Astrocyte (in vitro differentiated cells and primary cell): ENCODE measurements at regions not wholly inside any gene's neighbourhood (a gene's known extent, or its start where the extent isn't known, plus 50 kb on each side); places are given as distances from the start of the nearest gene placed in this dataset.

Experiments used
- DNase-seq: peaks from one replicate; pipeline ENCODE4 v3.0.0-alpha.2; 2010; ENCODE audit warnings: low read depth
- FAIRE-seq: peaks from 2 replicates; lab custom pipeline; 2011; peaks lifted over from hg19 to GRCh38; lab: Jason Lieb, UNC
- H2AFZ ChIP-seq: 2 replicates; pipeline ENCODE4 v1.6.0; 2012; ENCODE audit warnings: low read depth, low read length, inconsistent platforms
- H3K27ac ChIP-seq: 2 replicates; pipeline ENCODE4 v1.5.1; 2011; ENCODE audit warnings: low read depth, low read length, inconsistent platforms
- H3K27me3 ChIP-seq: 2 replicates; pipeline ENCODE4 v1.6.0; 2011; ENCODE audit warnings: low read length, inconsistent platforms; ENCODE audit not compliant: insufficient read depth
- H3K36me3 ChIP-seq: 2 replicates; pipeline ENCODE4 v1.5.1; 2011; ENCODE audit warnings: low read length, inconsistent platforms; ENCODE audit not compliant: insufficient read depth
- H3K4me1 ChIP-seq: 2 replicates; pipeline ENCODE4 v1.5.1; 2011; ENCODE audit warnings: low read length, inconsistent platforms; ENCODE audit not compliant: insufficient read depth
- H3K4me2 ChIP-seq: 2 replicates; pipeline ENCODE4 v1.6.0; 2012; ENCODE audit warnings: low read length, inconsistent platforms
- H3K4me3 ChIP-seq: 2 replicates; pipeline ENCODE4 v1.5.1; 2011; ENCODE audit warnings: low read depth, mild to moderate bottlenecking, low read length, inconsistent platforms; ENCODE audit not compliant: insufficient read depth
- H3K79me2 ChIP-seq: 2 replicates; pipeline ENCODE4 v1.6.0; 2012; ENCODE audit warnings: mild to moderate bottlenecking, low read length, inconsistent platforms; ENCODE audit not compliant: insufficient read depth
- H3K9ac ChIP-seq: 2 replicates; pipeline ENCODE4 v1.6.0; 2012; ENCODE audit warnings: mild to moderate bottlenecking, low read length, inconsistent platforms
- H3K9me3 ChIP-seq: 2 replicates; pipeline ENCODE4 v1.5.1; 2012; ENCODE audit warnings: low read depth, mild to moderate bottlenecking, low read length, inconsistent platforms; ENCODE audit not compliant: insufficient read depth
- H4K20me1 ChIP-seq: 2 replicates; pipeline ENCODE4 v1.6.0; 2012; ENCODE audit warnings: low read length, inconsistent platforms; ENCODE audit not compliant: insufficient read depth
- H3K27ac Mint-ChIP-seq: one replicate; pipeline ENCODE4 v1.8.0; 2021; ENCODE audit warnings: mild to moderate bottlenecking, mixed read lengths; ENCODE audit not compliant: unreplicated experiment
- H3K27me3 Mint-ChIP-seq: one replicate; pipeline ENCODE4 v1.8.0; 2021; ENCODE audit warnings: low read depth, mixed read lengths; ENCODE audit not compliant: unreplicated experiment
- H3K36me3 Mint-ChIP-seq: one replicate; pipeline ENCODE4 v1.8.0; 2021; ENCODE audit warnings: low read depth, mixed read lengths; ENCODE audit not compliant: unreplicated experiment
- H3K4me1 Mint-ChIP-seq: one replicate; pipeline ENCODE4 v1.8.0; 2021; ENCODE audit warnings: low read depth, mixed read lengths; ENCODE audit not compliant: unreplicated experiment
- H3K4me3 Mint-ChIP-seq: one replicate; pipeline ENCODE4 v1.8.0; 2021; ENCODE audit warnings: mild to moderate bottlenecking, moderate library complexity, mixed read lengths; ENCODE audit not compliant: unreplicated experiment
- H3K9me3 Mint-ChIP-seq: one replicate; pipeline ENCODE4 v1.8.0; 2021; ENCODE audit warnings: mild to moderate bottlenecking, mixed read lengths; ENCODE audit not compliant: unreplicated experiment
- CTCF ChIP-seq: IDR thresholded peaks from 2 replicates; pipeline ENCODE4 v1.5.1; 2011; ENCODE audit warnings: low read depth, mild to moderate bottlenecking, inconsistent platforms, low read length, moderate library complexity; ENCODE audit not compliant: insufficient read depth
- EZH2 ChIP-seq: IDR thresholded peaks from 2 replicates; pipeline ENCODE4 v1.6.1; 2012; ENCODE audit warnings: mild to moderate bottlenecking, low read length, inconsistent platforms; ENCODE audit not compliant: insufficient read depth

GRCh38 chr16:54411544-54411943 lies 125.0 kb upstream of the IRX3 start:
- no peak overlapping the region for H2AFZ ChIP-seq
- H3K4me1 ChIP-seq: no peaks in the 10 kb centered on the region
- no peaks in the 10 kb centered on the region for H3K36me3 ChIP-seq
- H3K4me2 ChIP-seq: peak overlapping the region; percentile 13
- H3K9ac ChIP-seq: no peak overlapping the region
- H3K79me2 ChIP-seq: no peaks in the 10 kb centered on the region
- no peaks in the 10 kb centered on the region for H4K20me1 ChIP-seq
- Mint-ChIP-seq H3K27me3 (peaks cover 41% of the 10 kb centered on the region), H3K36me3 (no peaks in the 10 kb centered on the region), H3K4me3 (no peak overlapping the region), H3K4me1 (peaks cover 5% of the 10 kb centered on the region), H3K27ac (no peak overlapping the region), H3K9me3 (peaks cover 8% of the 10 kb centered on the region)
- no peak for FAIRE-seq
- H3K27me3 ChIP-seq: peaks cover 15% of the 10 kb centered on the region
- H3K4me3 ChIP-seq: no peak overlapping the region
- no peak overlapping the region for H3K27ac ChIP-seq
- no peaks in the 10 kb centered on the region for H3K9me3 ChIP-seq
- TF ChIP-seq CTCF (no peak), EZH2 (no peak)
- DNase-seq: no peak

- DNase-seq (no peak), FAIRE-seq (no peak)
- Histone ChIP-seq H2AFZ (no peak overlapping the region), H3K79me2 (no peaks in the 10 kb centered on the region), H3K9me3 (no peaks in the 10 kb centered on the region), H3K27ac (no peak overlapping the region), H3K27me3 (peaks cover 15% of the 10 kb centered on the region), H4K20me1 (no peaks in the 10 kb centered on the region), H3K9ac (no peak overlapping the region), H3K4me1 (no peaks in the 10 kb centered on the region), H3K4me3 (no peak overlapping the region), H3K36me3 (no peaks in the 10 kb centered on the region), H3K4me2 (no peak overlapping the region)
- Mint-ChIP-seq H3K27ac (no peak overlapping the region), H3K27me3 (peaks cover 35% of the 10 kb centered on the region), H3K9me3 (peaks cover 4% of the 10 kb centered on the region), H3K4me3 (no peak overlapping the region), H3K36me3 (no peaks in the 10 kb centered on the region), H3K4me1 (peaks cover 5% of the 10 kb centered on the region)
- TF ChIP-seq EZH2: no peak
- no peak for TF ChIP-seq CTCF
These were observed 123.4 kb upstream of the IRX3 start for GRCh38 chr16:54409982-54410381.

GRCh38 chr16:54407596-54407995 lies 121.0 kb upstream of the IRX3 start:
- no peaks in the 10 kb centered on the region for H3K9me3 ChIP-seq
- H3K27me3 Mint-ChIP-seq: peaks cover 22% of the 10 kb centered on the region
- no peaks in the 10 kb centered on the region for H3K36me3 Mint-ChIP-seq
- no peaks in the 10 kb centered on the region for H3K79me2 ChIP-seq
- DNase-seq: peak; percentile 44
- H3K4me1 Mint-ChIP-seq: peaks cover 5% of the 10 kb centered on the region
- H3K27ac Mint-ChIP-seq: no peak overlapping the region
- H4K20me1 ChIP-seq: no peaks in the 10 kb centered on the region
- H3K4me3 Mint-ChIP-seq: no peak overlapping the region
- TF ChIP-seq EZH2 (no peak), CTCF (no peak)
- FAIRE-seq: no peak
- peaks cover 7% of the 10 kb centered on the region for H3K27me3 ChIP-seq
- H3K4me1 ChIP-seq: no peaks in the 10 kb centered on the region
- H3K36me3 ChIP-seq: no peaks in the 10 kb centered on the region
- no peak overlapping the region for H2AFZ ChIP-seq
- H3K9ac ChIP-seq: no peak overlapping the region
- H3K9me3 Mint-ChIP-seq: peaks cover 2% of the 10 kb centered on the region
- H3K27ac ChIP-seq: no peak overlapping the region
- no peak overlapping the region for H3K4me2 ChIP-seq
- H3K4me3 ChIP-seq: no peak overlapping the region
